ENCODE measurements at regions not wholly inside any gene's neighbourhood (a gene's known extent, or its start where the extent isn't known, plus 50 kb on each side); places are given as distances from the start of the nearest gene placed in this dataset.

DNA sequence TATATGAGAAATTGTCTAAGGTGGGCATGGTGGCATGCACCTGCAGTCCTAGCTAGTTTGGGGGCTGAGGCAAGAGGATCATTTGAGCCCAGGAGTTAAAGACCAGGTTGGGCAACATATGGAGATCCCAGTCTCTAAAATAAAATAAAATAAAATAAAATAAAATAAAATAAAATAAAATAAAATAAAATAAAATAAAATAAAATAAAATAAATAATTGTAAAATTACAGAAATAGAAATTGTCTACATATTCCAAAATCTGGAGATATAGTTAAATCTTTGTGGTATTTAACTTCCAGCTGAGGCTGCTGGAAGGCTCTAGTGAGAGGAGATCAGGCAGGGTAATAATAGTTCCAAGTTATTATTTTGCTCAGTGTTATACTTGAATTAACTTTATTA, 1432.1 kb upstream of the CDH2 start:
- TF ChIP-seq, protein P1, sequence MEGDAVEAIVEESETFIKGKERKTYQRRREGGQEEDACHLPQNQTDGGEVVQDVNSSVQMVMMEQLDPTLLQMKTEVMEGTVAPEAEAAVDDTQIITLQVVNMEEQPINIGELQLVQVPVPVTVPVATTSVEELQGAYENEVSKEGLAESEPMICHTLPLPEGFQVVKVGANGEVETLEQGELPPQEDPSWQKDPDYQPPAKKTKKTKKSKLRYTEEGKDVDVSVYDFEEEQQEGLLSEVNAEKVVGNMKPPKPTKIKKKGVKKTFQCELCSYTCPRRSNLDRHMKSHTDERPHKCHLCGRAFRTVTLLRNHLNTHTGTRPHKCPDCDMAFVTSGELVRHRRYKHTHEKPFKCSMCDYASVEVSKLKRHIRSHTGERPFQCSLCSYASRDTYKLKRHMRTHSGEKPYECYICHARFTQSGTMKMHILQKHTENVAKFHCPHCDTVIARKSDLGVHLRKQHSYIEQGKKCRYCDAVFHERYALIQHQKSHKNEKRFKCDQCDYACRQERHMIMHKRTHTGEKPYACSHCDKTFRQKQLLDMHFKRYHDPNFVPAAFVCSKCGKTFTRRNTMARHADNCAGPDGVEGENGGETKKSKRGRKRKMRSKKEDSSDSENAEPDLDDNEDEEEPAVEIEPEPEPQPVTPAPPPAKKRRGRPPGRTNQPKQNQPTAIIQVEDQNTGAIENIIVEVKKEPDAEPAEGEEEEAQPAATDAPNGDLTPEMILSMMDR (conservative IDR thresholded peaks at IDR 0.05; ENCODE audit: low read depth, low read length), result no peak
- DNase-seq (ENCODE audit: low read depth), result no peak

DNA sequence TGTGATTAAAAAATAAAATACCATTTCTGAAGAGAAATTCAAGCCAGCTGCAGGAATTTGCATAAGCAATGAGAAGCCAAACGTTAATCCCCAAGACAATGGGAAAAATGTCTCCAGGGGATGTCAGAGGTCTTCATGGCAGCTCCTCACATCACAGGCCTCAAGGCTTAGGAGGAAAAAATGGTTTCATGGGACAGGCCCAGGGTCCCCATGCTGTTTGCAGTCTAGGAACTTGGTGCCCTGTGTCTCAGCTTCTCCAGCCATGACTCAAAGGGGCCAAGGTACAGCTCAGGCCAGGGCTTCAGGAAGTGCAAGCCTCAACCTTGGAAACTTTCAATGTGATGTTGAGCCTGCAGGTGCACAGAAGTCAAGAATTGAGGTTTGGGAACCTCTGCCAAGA, 1428.4 kb upstream of the CDH2 start:
- H3K4me3 ChIP-seq (ENCODE audit: low read depth, low read length), result no peak overlapping the region
- DNase-seq (ENCODE audit: low read depth), result no peak
- TF ChIP-seq, protein P1 (conservative IDR thresholded peaks at IDR 0.05; ENCODE audit: low read depth, low read length), result no peak

More for the DNA sequence above, 1432.1 kb upstream of the CDH2 start:
- H3K4me3 ChIP-seq (ENCODE audit: low read depth, low read length), result no peak overlapping the region

DNA sequence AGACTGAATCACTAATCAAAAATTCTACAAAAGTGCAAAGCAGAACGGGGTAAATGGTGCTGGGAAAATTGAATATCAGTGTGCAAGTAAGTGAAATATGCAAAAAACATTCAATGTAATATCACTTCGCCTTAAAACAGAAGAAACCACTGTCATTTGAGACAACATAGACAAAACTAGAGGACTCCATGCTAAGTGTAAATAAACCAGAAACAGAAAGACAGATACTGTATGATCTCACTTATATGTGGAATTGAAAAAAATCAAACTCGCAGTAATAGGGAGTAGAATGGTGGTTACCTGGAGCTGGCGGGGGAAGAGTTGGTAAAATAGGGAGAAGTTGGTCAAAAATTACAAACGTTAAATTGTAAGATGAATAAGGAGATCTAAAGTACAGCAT, 1420.0 kb upstream of the CDH2 start:
- DNase-seq (ENCODE audit: low read depth), result no peak
- H3K4me3 ChIP-seq (ENCODE audit: low read depth, low read length), result no peak overlapping the region

DNA sequence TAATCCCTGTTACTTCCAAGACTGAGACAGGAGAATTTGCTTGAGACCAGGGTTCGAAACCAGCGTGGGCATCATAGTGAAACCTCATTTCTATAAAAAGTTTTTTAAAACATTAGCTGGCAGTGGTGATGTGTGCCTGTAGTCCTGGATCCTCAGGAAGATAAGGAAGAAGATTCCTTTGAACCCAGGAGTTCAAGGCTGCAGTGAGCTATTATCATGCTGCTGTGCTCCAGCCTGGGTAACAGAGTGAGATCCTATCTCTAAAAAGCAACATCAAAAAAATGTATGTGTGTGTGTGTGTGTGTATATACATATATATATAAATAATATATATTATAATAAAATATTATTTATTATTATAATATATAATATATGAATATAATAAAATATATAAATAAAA, 1417.6 kb upstream of the CDH2 start:
- no peak overlapping the region for H3K4me3 ChIP-seq (ENCODE audit: low read depth, low read length)
- no peak for DNase-seq (ENCODE audit: low read depth)
- TF ChIP-seq, protein P1 (conservative IDR thresholded peaks at IDR 0.05; ENCODE audit: low read depth, low read length), result no peak

More for the DNA sequence above, 1420.0 kb upstream of the CDH2 start:
- TF ChIP-seq, protein P1 (conservative IDR thresholded peaks at IDR 0.05; ENCODE audit: low read depth, low read length), result no peak

DNA sequence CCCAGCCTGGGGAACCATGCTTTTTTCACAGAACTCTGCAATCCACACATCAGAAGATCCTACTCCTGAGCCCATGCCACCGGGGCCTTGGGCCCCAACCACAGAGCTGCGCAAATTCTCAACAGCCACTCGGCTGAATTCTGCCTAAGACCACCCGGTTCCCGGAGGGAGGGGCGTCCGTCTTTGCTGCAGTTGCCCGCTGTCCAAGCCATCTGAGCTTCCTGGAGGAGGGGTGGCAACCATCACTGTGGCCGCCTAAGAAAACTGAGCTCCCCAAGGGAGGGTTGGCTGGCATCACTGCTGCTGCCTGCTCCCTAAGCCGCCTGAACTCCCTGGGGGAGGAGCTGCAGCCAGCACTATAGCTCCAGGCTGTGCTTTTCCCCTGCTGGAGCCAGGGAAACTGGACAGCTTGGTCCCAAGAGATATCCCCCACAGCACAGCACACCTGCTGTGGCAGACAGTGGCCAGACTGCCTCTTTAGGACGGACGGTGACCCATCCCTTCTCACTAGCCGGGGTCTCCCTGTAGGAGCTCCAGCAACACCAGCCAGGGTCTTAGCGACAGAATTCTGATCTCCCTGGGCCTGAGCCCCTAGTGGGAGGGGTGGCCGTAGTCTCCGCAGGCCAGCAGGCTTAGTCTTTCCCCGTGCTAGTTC, 1411.6 kb upstream of the CDH2 start:
- TF ChIP-seq, protein P1 (conservative IDR thresholded peaks at IDR 0.05; ENCODE audit: low read depth, low read length), result no peak
- H3K4me3 ChIP-seq (ENCODE audit: low read depth, low read length), result no peak overlapping the region
- no peak for DNase-seq (ENCODE audit: low read depth)

DNA sequence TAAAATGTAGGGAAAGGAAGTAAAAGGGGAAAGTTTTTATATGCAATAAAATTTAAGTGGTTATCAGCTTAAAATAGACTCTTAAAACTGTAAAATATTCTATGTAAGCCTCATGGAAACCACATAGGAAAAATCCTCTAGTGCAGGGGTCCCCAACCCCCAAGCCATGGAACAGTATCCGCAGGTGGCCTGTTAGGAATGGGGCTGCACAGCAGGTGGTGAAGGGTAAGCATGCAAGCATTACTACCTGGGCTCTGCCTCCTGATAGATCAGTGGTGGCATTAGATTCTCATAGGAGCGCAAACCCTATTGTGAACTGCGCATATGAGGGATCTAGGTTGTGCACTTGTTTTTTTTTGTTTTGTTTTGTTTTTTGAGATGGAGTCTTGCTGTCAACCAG, 1409.3 kb upstream of the CDH2 start:
- DNase-seq (ENCODE audit: low read depth), result no peak
- TF ChIP-seq, protein P1 (conservative IDR thresholded peaks at IDR 0.05; ENCODE audit: low read depth, low read length), result no peak
- no peak overlapping the region for H3K4me3 ChIP-seq (ENCODE audit: low read depth, low read length)

DNA sequence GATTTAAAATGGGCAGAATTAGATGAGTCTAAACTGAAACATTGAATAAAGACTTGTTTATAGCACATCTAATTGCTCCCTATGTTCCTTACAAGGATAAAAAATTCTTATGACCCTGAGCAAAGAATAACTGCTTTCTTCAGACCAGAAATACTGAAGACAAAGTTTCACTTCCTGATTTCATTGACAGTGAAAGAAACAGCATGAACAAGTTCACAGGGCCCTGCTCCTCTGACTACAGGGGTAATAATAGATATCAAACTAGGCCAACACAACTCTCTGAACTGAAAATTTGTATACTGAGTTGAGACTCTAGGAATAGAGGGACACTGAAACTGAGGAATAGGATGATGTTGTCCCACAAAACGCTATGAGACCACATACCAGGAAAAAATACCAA, 1383.3 kb upstream of the CDH2 start:
- no peak overlapping the region for H3K4me3 ChIP-seq (ENCODE audit: low read depth, low read length)
- TF ChIP-seq, protein P1 (conservative IDR thresholded peaks at IDR 0.05; ENCODE audit: low read depth, low read length), result no peak

More for the DNA sequence above, 1383.3 kb upstream of the CDH2 start:
- no peak for DNase-seq (ENCODE audit: low read depth)
